HG02759 (cell line): ENCODE measurements at regions not wholly inside any gene's neighbourhood (a gene's known extent, or its start where the extent isn't known, plus 50 kb on each side); places are given as distances from the start of the nearest gene placed in this dataset.

ENCODE experiments used
- ATAC-seq: cut with Tn5 transposase; IDR thresholded peaks from one replicate; pipeline ENCODE4 v1.9.1; 2021; ENCODE audit warnings: mild to moderate bottlenecking, moderate library complexity; ENCODE audit not compliant: unreplicated experiment

DNA sequence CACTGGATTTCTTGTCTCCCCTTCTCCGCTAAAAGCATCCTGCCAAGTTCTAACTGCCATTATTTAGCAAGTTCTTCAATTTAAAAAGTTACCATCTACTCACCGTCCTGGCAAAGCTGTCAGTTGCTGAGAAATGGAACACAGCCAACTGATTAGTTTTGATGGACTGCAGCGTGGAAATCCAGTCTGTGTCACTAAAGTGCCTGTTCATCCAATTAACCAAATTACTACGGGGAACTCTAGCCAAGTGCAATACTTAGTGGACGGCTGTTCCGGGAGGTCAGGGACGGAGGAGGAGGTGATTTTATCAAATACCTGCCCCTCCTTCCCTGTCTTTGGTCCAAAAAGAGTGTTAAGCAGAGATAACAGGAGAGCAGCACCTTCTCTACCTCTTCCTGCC lies 260.7 kb downstream of the MAF start:
- ATAC-seq: no peak

DNA sequence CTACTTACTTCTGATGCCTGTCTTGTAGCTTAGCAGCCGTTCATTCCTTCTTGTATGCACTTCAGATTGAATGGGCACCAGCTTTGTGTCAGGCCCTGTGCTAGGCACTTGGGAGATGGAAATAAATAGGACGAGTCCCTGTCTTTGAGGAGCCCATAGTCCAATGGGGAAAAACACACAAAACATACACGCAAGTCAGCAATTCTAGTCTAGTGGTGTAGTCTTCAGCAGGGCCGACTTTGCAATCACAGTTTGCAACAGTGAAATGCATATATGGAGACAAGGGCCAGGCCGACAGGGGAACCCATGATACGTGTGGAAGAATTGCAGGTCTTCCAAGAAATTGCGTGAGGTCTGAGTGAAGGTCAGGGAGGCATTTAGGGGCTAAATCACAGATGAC lies 262.6 kb downstream of the MAF start:
- no peak for ATAC-seq

- no peak for ATAC-seq
Measured at GRCh38 chr16:79336437-79337229, 263.9 kb downstream of the MAF start.

DNA sequence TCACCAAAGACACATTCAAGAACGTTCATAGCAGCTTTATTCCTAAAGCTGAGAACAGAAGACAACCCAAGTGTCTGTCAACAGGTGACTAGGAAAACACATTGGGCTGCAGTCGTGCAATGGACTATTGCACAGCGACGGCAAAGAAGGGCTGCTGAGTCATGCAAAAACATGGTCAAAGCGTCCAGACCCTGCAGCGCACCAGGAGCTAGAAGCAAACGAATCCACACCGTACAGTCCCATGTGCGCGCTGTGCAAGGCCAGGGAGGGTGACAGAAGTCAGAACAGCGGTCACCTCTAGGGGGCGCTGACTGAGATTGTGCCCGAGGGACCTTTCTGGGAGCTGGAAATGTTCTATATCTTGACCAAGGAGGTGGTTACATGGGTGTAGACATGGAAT lies 266.4 kb downstream of the MAF start:
- no peak for ATAC-seq

DNA sequence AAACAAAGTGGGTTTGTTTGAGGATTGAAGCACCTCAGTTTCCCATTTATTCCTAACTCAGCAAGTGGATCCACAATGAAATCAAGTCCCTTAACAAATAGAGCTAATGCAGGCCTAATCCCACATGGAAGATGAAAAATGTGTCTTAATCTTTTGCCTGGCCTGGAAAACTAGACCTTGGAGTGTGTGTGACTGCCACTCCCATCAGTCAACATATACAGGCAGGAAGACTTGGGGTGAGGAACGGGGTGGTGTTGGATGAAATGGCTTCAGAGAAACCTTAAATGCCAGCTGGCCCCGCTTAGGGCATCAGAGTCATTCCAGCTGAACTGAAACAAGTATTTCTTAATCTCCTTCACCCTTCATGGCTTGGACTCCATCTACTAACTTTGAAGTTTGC lies 269.5 kb downstream of the MAF start:
- ATAC-seq: no peak

- no peak for ATAC-seq
Measured at GRCh38 chr16:79329967-79330366, 270.6 kb downstream of the MAF start.

GRCh38 chr16:79329166-79329521 lies 271.4 kb downstream of the MAF start:
- no peak for ATAC-seq

DNA sequence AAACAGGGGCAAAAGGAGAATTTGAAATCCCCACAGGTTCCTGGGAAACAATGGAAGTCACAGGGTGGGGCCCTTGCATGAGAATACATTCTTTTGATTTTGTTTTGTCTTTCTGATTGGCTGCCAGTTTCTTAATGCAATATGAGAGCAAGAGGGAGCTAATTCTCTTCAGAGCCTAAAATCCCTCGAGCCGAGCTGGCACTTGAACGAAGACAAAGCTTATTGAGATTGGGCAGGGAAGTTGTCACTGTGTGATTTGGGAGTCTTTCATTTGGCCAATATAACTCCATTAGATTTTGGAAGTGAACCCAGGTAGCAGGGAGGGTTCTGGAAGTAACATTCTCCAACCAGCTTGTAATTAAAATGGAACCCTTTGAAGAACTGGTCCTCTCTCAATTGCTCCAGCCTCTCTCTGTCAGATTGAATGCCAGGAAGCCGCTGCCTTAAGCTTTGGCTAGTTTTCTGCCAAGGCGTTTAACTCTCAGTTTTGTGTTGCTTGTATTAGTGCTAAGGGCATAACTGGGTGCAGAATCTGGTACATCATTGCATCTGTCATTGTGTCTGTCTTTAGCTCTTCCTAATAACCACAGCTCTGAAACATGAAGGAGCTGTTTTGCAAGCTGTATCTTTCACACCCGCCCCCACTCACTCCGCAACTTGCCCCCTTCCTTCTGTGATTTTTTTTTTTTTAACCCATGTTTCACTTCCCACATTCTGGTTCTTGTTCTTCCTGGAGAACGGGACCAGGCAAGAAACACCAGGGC lies 272.0 kb downstream of the MAF start:
- no peak for ATAC-seq

- ATAC-seq: no peak
Measured at GRCh38 chr16:79327836-79328235, 272.7 kb downstream of the MAF start.

DNA sequence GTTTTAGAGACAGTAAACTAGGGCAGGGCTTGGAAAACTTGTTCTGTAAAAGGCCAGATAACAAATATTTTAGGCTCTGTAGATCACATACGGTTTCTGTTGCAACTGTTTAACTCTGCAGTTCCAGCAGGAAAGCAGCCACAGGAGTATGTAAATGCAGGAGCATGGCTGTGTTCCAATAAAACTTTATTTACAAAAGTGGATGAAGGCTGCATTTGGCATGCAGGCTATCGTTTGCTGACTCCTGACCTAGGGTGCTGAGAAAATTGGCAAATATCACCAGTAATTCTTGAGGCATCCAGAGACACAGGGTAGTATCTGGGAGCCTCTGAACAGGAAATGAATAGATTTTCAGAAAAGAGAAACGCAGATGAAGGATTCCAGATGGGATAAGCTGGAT lies 274.0 kb downstream of the MAF start:
- no peak for ATAC-seq

- no peak for ATAC-seq
Measured at GRCh38 chr16:79325226-79325945, 275.2 kb downstream of the MAF start.

DNA sequence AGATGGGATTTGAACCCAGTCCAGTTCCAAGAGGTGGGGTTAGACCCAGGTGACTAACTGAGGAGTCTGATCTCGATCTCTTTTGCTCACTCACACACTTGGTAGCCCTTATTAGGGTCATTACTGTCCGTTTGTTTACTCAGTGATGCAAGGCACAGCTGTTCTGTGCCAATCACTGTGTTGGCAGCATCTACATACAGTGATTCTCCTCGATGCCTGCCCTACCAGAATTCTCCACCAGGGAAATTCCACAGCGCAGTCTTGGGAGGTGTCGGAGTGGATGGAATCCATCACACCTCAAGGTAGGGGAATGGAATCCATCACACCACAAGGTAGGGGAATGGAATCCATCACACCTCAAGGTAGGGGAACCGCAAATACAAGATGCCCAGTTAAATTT lies 279.6 kb downstream of the MAF start:
- no peak for ATAC-seq

- ATAC-seq: no peak
Measured at GRCh38 chr16:79318143-79318899, 282.2 kb downstream of the MAF start.

- no peak for ATAC-seq
Measured at GRCh38 chr16:79317521-79317920, 283.0 kb downstream of the MAF start.

- ATAC-seq: no peak
Measured at GRCh38 chr16:79317026-79317425, 283.5 kb downstream of the MAF start.

DNA sequence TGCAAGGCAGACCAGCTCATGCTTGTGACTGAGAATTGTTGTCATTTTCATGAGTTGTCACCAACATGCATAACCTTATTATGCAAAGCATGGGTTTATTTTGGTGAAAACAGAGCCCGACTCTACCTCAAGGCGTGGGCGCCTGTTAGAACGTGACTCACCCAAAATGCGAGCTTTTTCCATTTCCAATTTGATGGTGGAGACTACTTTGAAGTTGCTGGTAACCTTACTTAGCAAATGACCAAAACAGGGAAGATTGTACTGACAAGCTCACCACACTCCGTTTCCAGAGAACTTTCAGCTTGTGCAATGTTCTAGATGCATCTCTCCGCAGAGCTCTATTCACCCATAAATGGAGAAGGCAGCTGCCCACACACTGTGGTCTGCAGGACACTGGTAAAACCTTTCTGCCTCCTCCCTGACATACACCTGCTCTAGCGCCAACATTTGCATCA lies 284.5 kb downstream of the MAF start:
- peak; percentile 89 for ATAC-seq

DNA sequence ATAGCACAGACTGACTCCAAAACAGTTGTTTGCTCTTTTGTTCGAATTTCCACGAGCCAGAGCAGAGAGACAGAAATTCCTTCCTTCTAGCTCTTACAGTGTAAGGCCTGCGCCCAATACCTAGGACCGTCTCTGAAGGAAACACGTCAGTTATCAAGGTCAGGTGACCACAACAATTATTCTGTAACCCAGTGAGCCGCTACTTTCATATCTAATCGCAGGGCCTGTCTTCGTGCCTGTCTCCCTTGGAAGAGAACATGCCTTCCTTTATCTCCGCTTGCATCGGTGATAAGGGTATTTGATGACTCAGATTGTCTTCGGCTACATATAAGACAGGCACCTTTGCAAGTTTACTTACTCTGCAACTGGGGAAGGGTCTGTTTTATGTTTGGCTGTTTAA lies 288.0 kb downstream of the MAF start:
- ATAC-seq: no peak

DNA sequence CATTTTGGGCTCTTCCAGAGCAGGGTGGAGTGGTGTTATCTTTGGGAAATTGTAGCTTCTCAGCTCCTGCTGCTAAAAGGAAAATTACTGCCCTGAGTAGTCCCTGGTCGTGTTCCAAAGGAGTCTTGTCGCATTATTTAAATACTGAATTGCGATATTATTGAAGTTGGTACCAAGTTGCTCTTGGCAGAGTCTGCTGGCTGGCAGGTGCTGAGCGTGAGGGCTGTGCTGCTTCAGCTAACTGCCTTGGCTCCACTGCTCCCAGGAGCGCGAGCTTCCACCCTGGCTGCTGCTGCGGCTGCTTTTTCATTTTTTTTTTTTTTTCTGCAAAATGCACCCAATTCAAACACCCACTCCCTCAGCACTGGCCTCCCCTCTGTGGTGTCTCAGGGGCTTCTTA lies 289.8 kb downstream of the MAF start:
- no peak for ATAC-seq

- no peak for ATAC-seq
Measured at GRCh38 chr16:79309606-79310005, 290.9 kb downstream of the MAF start.

- no peak for ATAC-seq
Measured at GRCh38 chr16:79307214-79307613, 293.3 kb downstream of the MAF start.

DNA sequence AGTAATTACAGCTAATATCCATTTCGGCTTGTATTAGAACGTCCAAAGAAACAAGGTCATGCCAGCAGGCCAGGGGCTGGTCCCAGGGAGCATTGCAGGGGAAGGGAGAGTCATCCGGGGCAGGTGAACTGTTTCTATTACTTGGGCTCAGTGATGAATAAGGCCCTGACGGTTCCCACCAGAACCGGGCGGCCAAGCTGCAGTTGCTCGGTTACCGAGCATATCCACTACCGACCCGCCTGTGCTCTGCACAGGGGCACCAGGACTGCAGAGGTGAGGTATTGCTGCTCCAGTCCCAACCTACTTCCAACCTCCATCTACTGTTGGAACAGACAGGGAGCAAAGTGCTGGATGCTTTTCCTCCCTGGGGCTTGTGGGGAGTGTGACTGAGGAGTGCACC lies 295.5 kb downstream of the MAF start:
- ATAC-seq: no peak
